Natural killer cell (primary cell): ENCODE measurements at regions not wholly inside any gene's neighbourhood (a gene's known extent, or its start where the extent isn't known, plus 50 kb on each side); places are given as distances from the start of the nearest gene placed in this dataset.

Source experiments
- ATAC-seq, 3 donors: fragments of 150-1000 bp in 2 of 3; fragments of 200-7000 bp in 1 of 3; cut with Tn5 transposase; 1 replicate in 1 of 3; 2 replicates in 2 of 3; pipeline ENCODE4 v1.10.0; 2021; ENCODE audit warnings: mild to moderate bottlenecking in 2 of 3, moderate library complexity in 2 of 3
- DNase-seq, 2 donors: peaks; one replicate each; pipeline versions ENCODE4 v3.0.0 to v3.0.0-alpha.2; 2013 to 2021; ENCODE audit warnings: mixed read lengths in 1 of 2
- H3K27ac ChIP-seq: one replicate; pipeline ENCODE4 v1.5.1; 2013; ENCODE audit warnings: mild to moderate bottlenecking, low read length
- H3K27me3 ChIP-seq: one replicate; pipeline ENCODE4 v1.6.1; 2013; ENCODE audit warnings: low read length; ENCODE audit not compliant: control insufficient read depth, insufficient read depth
- H3K36me3 ChIP-seq: one replicate; pipeline ENCODE4 v1.6.1; 2013; ENCODE audit warnings: low read length; ENCODE audit not compliant: control insufficient read depth, insufficient read depth
- H3K4me1 ChIP-seq: one replicate; pipeline ENCODE4 v1.6.1; 2013; ENCODE audit warnings: low read length; ENCODE audit not compliant: control insufficient read depth, insufficient read depth
- H3K4me3 ChIP-seq: one replicate; pipeline ENCODE4 v1.5.1; 2013; ENCODE audit warnings: low read length
- H3K9me3 ChIP-seq: one replicate; pipeline ENCODE4 v1.6.1; 2013; ENCODE audit warnings: low read length; ENCODE audit not compliant: control insufficient read depth, insufficient read depth
- H3K27ac Mint-ChIP-seq, 2 donors: one replicate each; pipeline ENCODE4 v1.8.0; 2022; ENCODE audit warnings: mild to moderate bottlenecking in 2 of 2, mixed read lengths in 2 of 2, moderate library complexity in 1 of 2
- H3K27me3 Mint-ChIP-seq, 2 donors: one replicate each; pipeline ENCODE4 v1.8.0; 2022; ENCODE audit warnings: low read depth in 2 of 2, mixed read lengths in 2 of 2
- H3K36me3 Mint-ChIP-seq: one replicate; pipeline ENCODE4 v1.8.0; 2022; ENCODE audit warnings: mixed read lengths
- H3K4me1 Mint-ChIP-seq, 2 donors: one replicate each; pipeline ENCODE4 v1.8.0; 2022; ENCODE audit warnings: mixed read lengths in 2 of 2
- H3K4me3 Mint-ChIP-seq: one replicate; pipeline ENCODE4 v1.8.0; 2022; ENCODE audit warnings: mild to moderate bottlenecking, moderate library complexity, mixed read lengths
- H3K9me3 Mint-ChIP-seq, 2 donors: one replicate each; pipeline ENCODE4 v1.8.0; 2022; ENCODE audit warnings: mixed read lengths in 2 of 2
- CTCF ChIP-seq: fragments of 200-600 bp; IDR thresholded peaks from one replicate; pipeline ENCODE4 v1.8.0; 2022; ENCODE audit warnings: antibody characterized with exemption
- WGBS: methylation state at CpG from one replicate; pipeline ENCODE4 v1.1.7; 2013; ENCODE audit warnings: missing lambda C conversion rate; ENCODE audit not compliant: insufficient coverage; 5-methylcytosine and 5-hydroxymethylcytosine counted together
- intact Hi-C: fragments of 100-400 bp; cut with micrococcal nuclease; formaldehyde crosslinking; loops from one replicate; pipeline ENCODE4 v1.14.2; 2022

- no peak for TF ChIP-seq CTCF
- DNase-seq (no peak), ATAC-seq (no peak)
- Mint-ChIP-seq H3K9me3 (peaks cover 2 to 3% of the 10 kb centered on the region in 2 donors), H3K4me1 (no peaks in the 10 kb centered on the region), H3K27ac (no peak overlapping the region), H3K36me3 (peaks cover 40% of the 10 kb centered on the region), H3K4me3 (no peak overlapping the region), H3K27me3 (peaks cover 18 to 21% of the 10 kb centered on the region in 2 donors)
- Histone ChIP-seq H3K9me3 (peaks cover 27% of the 10 kb centered on the region), H3K4me1 (no peaks in the 10 kb centered on the region), H3K36me3 (no peaks in the 10 kb centered on the region), H3K4me3 (no peak overlapping the region), H3K27me3 (no peaks in the 10 kb centered on the region), H3K27ac (no peak overlapping the region)
- intact Hi-C loops = no loop called here
- 98% methylated on average over 3 of the region's 3 CpGs for WGBS
Observed at GRCh38 chr6:137653706-137654059, 159.5 kb upstream of the OLIG3 start.

GRCh38 chr6:137654365-137654981, 160.3 kb upstream of the OLIG3 start:
- no peaks in the 10 kb centered on the region for H3K4me1 Mint-ChIP-seq
- Histone ChIP-seq H3K27ac (no peak overlapping the region), H3K4me1 (no peaks in the 10 kb centered on the region), H3K4me3 (no peak overlapping the region), H3K9me3 (peaks cover 27% of the 10 kb centered on the region), H3K36me3 (no peaks in the 10 kb centered on the region), H3K27me3 (no peaks in the 10 kb centered on the region)
- peaks cover 2 to 3% of the 10 kb centered on the region in 2 donors for H3K9me3 Mint-ChIP-seq
- no CpG with 5 or more reads among the region's 1 CpG for WGBS
- no peak for TF ChIP-seq CTCF
- intact Hi-C loops = no loop called here
- no peak for ATAC-seq
- peaks cover 16 to 20% of the 10 kb centered on the region in 2 donors for H3K27me3 Mint-ChIP-seq
- no peak overlapping the region for H3K27ac Mint-ChIP-seq
- H3K4me3 Mint-ChIP-seq = no peak overlapping the region
- DNase-seq = no peak
- peaks cover 40% of the 10 kb centered on the region for H3K36me3 Mint-ChIP-seq

GRCh38 chr6:137655291-137655690, 161.1 kb upstream of the OLIG3 start:
- H3K27me3 Mint-ChIP-seq = peaks cover 14 to 16% of the 10 kb centered on the region in 2 donors
- intact Hi-C loops = no loop called here

More at GRCh38 chr6:137655291-137655690, 161.1 kb upstream of the OLIG3 start:
- Mint-ChIP-seq H3K4me3 (no peak overlapping the region), H3K9me3 (peaks cover 2 to 3% of the 10 kb centered on the region in 2 donors), H3K27ac (no peak overlapping the region), H3K36me3 (peaks cover 40% of the 10 kb centered on the region), H3K4me1 (no peaks in the 10 kb centered on the region)
- Histone ChIP-seq H3K9me3 (peaks cover 27% of the 10 kb centered on the region), H3K27ac (no peak overlapping the region), H3K36me3 (no peaks in the 10 kb centered on the region), H3K27me3 (no peaks in the 10 kb centered on the region), H3K4me1 (no peaks in the 10 kb centered on the region), H3K4me3 (no peak overlapping the region)
- TF ChIP-seq CTCF = no peak
- DNase-seq (no peak), ATAC-seq (no peak)
- WGBS = 96% methylated on average over 2 of the region's 2 CpGs
